Stimulated activated CD8-positive, alpha-beta memory T cell treated with anti-CD3 and anti-CD28 coated beads, Interleukin-2, amount 100 ng/mL, for 1 hour (primary cell): ENCODE measurements at regions not wholly inside any gene's neighbourhood (a gene's known extent, or its start where the extent isn't known, plus 50 kb on each side); places are given as distances from the start of the nearest gene placed in this dataset.
A peak's percentile ranks its signal among the peaks of the same experiment; 100 is the strongest.
"Not testable (repeated sequence)": the region's sequence is repeated elsewhere in the genome, so short reads cannot be mapped to it uniquely, and the experiment has no call there.

ENCODE experiments used
- DNase-seq, 2 donors: peaks; one replicate each; pipeline ENCODE4 v3.0.0-alpha.2; 2020; ENCODE audit warnings: low read depth in 2 of 2

DNA sequence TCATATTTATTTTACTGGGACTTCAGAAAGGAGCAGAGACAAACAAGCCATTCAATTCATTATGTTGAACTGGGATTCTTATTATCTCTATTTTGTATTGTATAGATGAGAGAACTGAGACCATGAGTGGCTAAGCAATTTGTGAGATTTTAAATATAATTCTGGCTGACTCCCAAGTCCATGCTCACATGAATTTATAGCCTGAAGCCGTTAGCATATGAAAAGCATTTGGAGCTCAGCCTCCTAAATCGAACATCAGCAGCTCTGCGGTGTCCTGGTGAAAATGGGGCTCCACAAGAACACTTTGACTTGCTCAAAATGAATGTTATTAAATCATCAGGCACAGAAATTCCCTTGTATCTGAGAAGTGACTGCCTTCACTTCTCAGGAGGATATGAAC is 96.8 kb upstream of the DPT start:
- no peak for DNase-seq

DNA sequence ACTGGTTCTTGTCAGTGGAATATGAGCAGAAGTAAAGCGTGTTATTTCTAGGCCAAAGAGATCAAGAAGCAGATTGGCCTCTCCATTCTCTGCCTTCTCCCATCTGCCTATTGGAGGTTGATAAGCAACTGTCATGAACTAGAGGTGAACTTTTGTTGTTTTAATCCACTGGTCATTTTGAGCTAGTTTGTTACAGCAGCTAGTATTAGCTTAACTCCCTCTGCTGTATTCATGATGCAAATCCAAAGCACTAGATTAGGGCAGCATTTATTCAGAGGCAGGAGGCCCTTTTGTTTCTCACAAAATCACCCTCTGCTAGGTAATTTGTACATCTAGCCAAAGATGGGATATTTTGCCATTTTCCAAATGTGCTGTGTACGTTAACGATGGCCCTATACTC is 97.3 kb upstream of the DPT start:
- DNase-seq: no peak

DNA sequence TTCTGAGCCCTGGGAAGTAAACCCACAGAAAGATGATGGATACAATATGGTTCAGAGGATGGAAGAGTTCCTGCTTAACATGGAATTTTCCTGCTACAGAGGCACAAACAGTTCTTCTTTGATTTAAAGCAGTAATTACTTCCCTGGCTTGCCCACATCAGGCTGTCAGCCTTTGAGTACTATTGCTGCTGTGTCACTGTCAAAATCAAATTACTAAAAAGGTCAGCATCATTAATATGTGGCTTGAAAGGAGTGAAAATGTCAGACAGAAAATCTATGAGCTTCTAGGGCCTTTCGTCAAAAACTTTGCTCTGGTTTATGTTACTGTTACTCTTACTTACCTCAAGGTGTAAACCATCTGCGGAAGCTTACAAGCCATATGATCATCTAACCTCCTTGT is 98.6 kb upstream of the DPT start:
- no peak for DNase-seq

DNA sequence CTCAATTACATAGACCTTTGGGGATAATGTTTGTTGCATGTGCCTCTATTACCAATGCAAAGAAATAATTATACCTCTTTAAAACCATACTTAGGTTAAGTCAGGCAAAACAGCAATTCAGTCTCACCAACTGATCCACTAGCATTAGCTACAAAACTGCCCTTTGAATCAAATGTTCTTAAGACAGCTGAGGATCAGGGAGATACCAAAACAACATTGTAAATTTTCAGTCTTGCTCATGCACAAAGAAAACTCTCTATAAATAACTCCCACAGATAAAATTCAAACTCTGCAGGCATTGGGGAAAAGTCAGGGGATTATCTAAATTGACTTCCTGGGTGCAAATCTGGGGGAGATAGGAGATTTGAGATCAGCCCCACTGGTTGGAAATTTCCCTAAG is 100.9 kb upstream of the DPT start:
- no peak for DNase-seq

DNA sequence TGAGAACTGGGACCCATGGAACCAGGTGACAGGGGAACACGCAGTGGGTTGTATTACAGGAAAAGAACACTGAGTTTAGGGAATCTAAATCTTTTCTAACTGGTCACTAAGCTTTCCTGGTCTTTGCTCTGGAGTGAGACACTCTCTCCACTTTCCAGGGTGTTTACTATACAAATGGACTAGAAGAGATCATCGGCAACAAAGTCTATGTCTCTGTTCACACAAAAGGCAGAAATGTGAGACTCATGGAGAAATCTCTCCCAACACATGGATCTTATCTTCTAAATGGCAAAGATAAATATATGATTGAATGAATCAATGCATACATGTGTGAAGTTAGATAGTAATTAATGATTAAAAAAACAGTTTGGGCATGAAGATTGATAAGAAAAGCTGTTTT is 101.6 kb upstream of the DPT start:
- no peak for DNase-seq

DNA sequence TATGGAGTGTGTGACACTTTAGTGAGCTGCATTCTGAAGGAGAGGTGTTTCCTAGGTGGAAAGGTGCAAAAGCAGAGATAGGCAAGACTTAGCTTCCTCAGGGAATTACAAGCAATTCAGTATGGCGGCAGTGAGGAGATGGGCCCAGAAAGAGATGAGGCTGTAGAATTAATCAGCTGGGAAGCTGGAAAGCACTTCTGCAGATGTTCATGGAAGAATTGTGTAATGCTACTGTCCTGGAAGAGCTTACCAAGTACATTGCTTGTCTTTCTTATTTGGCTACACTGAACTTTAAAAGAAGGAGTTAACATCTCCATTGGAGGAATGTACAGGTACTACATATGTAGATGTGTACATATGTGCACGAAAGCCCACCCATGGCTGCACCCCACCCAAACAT is 103.7 kb upstream of the DPT start:
- no peak for DNase-seq

DNA sequence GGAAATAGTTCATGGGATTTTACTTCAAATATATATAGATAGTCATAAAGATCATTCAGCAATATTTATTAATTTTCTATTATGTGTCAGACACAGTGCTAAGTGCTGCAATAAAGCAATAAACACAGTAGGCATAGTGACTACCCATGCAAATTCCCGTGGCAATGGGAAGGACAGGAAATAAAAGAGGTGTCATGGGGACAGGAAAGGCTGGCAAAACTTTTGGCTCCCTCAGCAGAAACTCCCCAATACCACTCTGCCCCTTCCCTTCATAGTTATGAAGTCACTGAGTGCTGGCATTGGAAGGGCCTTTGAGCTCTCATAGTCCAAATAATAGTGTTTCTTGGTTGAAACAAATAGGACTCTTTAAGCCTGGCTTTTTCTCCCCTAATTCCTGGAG is 104.4 kb upstream of the DPT start:
- DNase-seq: no peak

DNA sequence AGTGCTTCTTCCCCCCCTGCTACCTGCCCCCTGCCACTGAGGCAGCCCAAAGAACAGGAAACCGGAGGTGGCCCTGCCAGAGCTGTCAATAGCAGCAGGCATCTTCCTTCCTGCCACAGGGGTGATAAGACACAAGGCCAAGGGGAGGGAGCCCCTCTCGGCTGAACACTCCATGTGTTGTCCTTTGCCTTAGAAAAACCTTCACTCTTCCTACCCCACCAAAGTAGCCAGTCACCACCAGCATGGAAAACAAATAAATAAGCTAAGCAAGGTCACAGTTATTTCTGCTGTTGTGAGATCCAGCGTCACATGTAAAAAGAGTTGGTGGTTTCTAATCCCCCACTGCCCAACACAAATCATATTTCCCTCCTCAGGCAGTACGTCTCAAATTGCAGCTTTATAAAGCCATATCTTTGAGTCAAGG is 104.8 kb upstream of the DPT start:
- peak in 1 of 2 donors; percentile 2 for DNase-seq

DNA sequence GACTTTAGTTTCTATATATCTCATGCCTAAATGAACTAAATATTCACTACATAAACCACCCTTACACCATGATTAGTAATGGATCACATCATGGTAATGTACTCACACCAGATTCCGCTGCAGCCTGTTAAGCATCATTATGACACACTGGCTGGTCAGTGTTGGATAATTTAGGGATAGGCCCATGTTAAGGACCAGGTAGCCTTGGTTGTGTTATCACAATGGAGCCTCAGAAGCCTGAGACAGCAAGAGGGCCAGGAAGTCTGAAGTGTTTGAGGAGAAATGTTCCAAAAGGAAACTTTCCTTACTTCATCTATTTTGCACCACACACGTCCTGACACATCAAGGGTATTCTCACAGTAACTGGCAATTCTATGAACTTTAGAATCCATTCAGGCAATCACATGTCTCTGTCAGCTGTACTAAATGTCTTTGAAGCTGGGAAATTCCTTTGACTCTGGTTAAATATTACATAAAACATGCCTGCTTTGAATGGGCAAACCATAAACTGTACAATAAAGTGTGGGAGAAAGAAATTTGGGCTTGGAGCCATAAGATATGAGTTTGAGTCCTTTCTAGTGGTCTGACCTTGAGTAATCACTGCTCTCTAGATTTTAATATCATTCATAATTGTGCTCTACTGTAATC is 105.3 kb upstream of the DPT start:
- no peak for DNase-seq

DNA sequence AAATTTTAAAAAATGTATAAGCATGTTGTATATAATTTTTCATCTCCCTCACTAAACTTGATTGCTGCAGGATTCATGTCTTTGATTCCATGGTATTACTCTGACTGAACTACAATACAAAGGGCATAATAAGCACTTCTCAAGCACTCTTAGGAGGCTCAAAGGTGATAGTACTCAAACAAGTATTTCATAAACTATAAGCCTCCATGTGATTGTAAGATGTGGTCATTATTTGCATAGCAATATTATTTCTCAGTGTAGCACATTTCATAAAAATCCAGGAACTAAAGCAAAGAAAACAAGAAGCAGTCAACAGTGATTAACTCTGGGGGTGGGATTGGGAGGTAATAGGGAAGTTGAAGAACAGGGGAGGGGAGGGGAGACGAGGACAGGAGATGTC is 106.2 kb upstream of the DPT start:
- no peak for DNase-seq

DNA sequence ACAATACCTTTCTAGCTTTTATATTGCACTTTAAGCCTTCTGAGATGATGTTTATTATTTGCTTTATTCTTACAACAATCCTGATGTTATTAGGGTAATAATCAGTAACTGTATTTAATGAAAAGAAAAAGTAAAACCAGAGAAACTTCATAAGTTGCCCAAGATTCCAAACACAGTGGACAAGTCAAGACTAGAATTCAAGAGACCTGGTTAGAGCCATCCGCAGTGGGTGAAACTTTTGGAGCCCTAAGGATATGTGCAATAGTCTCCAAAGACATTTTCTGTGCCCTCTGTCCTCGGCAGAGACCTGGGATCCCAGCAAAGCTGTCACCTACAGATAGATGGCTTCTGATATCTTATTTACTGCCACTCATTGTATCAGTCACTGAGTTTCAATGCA is 106.8 kb upstream of the DPT start:
- DNase-seq: no peak

DNA sequence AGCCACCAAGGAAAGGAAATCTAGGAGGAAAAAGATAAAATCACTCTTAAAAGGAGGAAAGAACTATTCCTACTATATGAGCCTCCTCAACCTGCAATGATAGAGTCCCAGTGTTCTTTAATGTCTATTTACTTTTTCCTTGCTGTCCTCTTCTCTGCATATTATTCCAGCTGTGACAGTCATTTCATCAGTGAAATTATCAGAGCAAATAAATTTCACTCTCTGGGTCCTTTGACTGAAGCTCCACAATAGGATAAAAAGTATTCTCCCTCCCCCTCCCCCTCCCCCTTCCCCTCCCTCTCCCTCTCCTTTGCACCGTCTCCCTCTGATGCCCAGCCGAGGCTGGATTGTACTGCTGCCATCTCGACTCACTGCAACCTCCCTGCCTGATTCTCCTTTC is 107.5 kb upstream of the DPT start:
- DNase-seq: no peak

DNA sequence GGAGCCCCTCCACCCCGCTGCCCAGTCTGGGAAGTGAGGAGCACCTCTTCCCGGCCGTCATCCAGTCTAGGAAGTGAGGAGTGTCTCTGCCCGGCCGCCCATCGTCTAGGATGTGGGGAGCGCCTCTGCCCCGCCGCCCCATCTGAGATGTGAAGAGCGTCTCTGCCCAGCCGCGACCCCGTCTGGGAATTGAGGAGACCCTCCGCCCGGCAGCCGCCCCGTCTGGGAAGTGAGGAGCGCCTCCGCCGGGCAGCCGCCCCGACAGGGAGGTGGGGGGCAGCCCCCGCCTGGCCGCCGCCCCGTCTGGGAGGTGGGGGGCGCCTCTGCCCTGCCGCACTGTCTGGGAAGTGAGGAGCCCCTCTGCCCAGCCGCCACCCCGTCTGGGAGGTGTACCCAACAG is 108.2 kb upstream of the DPT start:
- not testable (repeated sequence) for DNase-seq

DNA sequence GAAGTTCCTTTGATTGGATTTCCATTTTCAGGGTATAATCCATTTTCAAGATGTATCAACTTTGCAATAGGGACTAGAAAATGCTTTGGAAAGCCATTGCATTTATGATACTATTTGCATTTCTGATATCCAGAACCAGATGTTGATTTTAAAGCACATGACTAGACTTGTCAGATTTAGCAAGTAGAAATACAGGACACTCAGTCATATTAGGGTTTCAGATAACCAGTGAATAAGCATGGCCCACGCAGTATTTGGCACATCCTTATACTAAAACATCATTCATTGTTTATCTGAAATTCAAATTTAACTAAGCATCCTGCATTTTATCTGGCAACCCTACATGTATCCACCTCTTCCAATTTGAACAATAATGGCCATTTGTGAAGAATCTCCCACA is 113.3 kb upstream of the DPT start:
- no peak for DNase-seq

DNA sequence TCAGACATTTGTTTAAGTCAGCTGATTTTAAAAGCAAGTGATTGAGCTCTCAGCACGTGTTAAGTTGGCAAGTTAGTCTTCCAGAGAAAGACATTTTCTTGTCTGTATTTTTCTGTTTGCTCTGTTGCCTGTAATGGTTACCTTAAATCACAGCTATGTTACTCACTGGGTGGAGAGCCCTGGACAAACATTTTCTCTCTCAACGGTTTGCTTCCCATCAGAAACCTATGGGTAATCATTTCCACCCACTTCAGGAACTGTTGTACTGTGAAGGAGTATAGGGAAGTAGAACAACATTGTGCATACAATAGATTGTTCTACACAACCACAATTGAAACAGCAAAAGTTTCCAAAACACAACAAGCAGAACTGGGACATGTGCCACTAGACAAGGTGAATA is 113.9 kb upstream of the DPT start:
- no peak for DNase-seq

DNA sequence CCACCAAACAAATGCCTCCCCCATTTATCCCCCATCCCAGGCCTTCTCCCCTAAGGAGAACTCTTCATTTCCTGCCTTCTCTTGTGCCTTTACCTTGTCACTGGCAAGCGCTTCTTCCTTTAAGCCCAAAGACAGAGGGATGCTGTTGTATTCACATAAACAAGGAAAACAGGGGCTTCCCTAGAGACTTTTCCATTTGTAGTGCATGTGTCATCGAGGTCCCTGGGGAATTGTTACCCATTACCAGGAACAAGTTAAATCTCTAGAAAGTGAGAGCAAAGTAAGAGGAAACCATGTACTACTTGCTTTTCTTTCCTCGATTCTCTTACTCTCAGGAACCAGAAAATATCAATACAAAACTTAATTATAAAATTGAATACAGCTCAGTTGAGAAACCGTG is 114.4 kb upstream of the DPT start:
- DNase-seq: no peak

DNA sequence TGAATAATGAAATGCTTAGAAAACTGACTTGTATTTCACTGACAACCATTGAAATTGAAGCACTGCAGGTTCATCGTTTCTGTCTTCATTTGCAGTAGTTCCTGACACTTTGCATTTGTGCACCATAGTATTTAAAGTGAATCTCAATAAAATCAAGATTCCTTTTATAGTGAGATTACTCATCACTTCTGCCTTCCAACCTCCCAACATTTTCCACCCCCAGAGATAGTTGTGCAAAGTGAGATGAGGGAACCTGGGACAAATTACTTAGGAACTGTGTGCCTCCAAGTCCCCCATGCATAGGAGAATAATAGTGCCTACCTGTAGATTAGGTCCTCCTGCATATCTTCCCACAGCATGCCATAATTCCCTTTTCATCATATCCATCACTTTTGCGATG is 114.9 kb upstream of the DPT start:
- DNase-seq: no peak

DNA sequence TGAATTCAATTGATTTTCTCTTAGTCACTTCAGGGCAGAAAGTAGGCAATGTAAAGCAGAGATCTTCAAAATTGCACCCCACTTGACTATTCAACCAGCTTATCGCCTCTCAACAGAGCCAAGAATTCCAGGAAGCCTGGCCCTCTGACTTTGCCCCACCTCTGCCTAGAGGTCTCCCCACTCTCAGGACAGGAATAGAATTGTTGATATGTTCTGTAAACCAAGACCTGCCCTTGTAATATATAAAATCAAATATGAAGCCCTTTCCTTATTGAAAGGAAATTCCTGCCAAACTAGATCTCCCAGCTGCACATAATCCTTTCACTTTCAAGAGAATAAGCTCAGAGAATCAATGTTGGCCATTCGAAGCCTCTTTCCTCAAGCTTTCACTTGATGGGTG is 116.1 kb upstream of the DPT start:
- DNase-seq: no peak

DNA sequence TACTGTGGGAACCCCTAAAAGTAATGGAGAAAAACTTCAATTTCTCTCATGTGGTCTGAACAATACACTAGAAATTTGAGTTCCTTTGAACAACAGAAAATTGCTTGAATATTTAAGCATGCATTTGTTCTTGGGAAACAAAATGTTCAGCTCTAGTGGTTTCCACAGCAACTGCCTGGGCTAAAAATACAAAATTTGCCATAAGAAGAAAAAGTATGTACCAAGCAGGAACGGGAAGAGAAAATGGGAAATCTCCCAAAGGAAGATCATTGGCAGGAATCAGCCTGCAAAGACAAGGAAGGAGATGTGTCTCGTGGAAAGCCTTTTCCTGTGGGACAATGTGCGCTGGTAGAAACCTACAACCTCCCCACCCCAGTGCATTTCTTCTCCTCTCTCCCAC is 119.0 kb upstream of the DPT start:
- DNase-seq: no peak

DNA sequence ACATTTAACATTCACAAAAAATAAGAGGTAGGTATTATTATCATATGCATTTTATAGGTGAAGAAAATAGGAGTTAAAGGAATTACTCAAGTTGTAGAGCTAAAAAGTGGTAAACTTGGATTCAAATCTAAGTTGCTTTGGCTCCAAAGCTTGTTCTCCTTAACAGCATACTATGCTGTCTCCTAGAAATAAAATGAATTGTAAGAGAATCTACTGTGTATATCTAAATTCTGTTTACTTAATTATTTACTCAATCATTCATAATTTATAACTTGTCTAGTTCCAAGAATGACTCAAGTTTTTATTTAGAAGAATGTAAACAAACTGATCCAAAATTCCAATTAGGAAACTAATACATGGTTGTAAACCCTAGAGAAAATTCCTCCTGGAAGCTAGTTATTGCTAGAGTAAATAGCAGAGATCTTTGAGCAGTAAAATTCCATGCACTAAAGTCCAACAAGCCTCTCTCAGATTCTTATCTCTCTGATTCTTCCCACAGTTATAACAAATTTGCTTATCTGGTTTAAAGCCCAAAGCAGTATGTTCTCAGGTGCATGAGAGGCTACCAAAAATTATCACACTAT is 132.5 kb upstream of the DPT start:
- no peak for DNase-seq

DNA sequence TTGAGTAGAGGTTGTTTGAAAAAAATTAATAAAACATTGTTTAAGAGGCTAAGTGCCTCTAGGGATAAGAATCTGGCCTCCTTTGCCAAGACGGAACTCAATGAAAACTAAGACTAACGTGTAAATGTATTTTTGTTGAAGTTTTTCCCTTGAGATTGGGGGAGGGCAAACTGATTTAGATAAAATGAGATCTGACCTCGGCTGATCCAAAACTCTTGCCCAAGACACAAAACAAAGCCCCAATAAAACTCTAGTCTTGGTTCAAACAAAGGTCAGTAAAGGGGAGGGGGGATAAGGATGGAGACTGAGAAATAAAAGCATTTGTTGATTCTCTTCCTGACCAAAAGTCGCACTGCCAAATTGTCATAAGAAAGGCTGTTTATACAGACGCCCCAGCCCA is 134.8 kb upstream of the DPT start:
- DNase-seq: no peak

DNA sequence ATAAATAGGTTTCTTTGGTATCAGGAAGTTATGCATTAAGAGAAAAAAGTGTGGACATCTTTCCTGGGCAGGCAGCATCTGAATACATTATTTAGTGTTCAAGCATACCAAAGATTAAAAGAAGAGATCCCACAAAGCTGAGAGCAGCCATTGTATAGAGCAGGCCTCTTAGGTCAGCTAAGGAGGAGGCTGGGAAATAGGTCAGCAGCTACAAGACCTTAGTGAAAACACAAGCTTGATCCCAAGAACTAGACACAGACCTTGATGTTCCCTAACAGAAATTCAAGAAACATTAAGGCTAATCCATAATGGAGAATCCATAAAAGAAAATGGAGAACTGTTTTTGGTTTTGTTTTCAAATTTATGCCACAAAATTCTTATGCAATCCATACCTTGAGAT is 135.3 kb upstream of the DPT start:
- no peak for DNase-seq

DNA sequence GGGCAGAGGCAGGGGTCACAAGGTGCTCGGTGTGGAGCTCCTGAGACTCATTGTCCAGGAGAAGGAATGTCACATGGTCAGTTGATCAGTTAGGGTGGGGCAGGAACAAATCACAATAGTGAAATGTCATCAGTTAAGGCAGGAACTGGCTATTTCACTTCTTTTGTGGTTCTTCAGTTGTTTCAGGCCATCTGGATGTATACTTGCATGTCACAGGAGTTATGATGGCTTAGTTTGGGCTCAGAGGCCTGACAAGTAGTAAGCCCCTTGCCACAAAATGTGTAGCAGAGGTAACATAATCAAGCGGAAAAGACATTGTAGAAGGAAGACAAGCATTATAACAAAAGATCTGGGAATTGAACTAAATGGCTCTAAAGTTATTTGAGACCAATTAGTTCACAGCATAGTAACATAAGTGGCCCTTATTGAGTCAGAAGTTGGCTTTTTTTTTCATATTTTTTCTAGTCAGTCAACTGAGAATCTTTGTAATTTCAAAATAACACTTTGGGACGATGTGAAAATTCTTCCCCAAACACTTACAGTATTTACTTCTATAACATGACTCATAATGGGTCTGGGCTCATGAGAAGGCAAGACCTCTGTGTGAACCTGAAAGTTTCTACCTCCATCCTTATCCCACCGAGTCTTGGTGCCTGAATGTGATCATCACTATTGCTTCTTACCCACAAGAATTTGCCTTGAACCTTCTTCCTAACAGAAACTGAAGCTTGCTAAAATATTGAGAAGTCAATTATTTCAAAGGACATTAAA is 137.0 kb upstream of the DPT start:
- DNase-seq: no peak
